Cardiac fibroblast (primary cell): ENCODE measurements at regions not wholly inside any gene's neighbourhood (a gene's known extent, or its start where the extent isn't known, plus 50 kb on each side); places are given as distances from the start of the nearest gene placed in this dataset.

ENCODE experiments used
- DNase-seq, 2 donors: peaks; one replicate each; pipeline versions ENCODE4 v3.0.0 to v3.0.0-alpha.2; 2010; ENCODE audit warnings: low read depth in 2 of 2
- H3K4me3 ChIP-seq, 2 donors: replicated peaks in 1 of 2; 1 replicate in 1 of 2; 2 replicates in 1 of 2; pipeline ENCODE4 v1.5.1; 2011; ENCODE audit warnings: low read depth in 2 of 2, low read length in 2 of 2, mild to moderate bottlenecking in 2 of 2, moderate library complexity in 1 of 2
- TF ChIP-seq, protein P1 (sequence below): IDR thresholded peaks from one replicate; pipeline ENCODE4 v1.5.1; 2011; ENCODE audit warnings: low read depth, mild to moderate bottlenecking, low read length, inconsistent platforms

DNA sequence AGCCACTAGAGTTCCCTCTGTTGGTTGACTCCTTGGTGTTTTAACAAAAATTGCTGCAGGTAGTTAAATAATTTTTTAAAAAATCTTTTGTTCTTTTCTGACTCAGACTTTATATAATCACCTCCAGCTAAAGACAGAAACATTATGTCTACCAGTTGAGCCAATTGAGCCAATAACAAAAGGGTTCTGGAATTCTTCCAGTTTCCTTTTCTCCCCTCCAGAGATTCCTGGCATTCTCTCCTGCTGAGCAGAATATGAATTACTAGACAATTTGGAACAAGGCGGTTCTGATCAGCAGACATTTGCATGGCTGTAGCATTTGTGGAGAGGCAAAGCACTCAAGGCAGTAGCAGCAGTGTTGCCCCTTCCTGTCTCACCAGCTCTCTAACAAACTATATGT lies 144.0 kb upstream of the SLC35B3 start:
- TF ChIP-seq, protein P1, sequence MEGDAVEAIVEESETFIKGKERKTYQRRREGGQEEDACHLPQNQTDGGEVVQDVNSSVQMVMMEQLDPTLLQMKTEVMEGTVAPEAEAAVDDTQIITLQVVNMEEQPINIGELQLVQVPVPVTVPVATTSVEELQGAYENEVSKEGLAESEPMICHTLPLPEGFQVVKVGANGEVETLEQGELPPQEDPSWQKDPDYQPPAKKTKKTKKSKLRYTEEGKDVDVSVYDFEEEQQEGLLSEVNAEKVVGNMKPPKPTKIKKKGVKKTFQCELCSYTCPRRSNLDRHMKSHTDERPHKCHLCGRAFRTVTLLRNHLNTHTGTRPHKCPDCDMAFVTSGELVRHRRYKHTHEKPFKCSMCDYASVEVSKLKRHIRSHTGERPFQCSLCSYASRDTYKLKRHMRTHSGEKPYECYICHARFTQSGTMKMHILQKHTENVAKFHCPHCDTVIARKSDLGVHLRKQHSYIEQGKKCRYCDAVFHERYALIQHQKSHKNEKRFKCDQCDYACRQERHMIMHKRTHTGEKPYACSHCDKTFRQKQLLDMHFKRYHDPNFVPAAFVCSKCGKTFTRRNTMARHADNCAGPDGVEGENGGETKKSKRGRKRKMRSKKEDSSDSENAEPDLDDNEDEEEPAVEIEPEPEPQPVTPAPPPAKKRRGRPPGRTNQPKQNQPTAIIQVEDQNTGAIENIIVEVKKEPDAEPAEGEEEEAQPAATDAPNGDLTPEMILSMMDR = no peak
- DNase-seq = no peak

DNA sequence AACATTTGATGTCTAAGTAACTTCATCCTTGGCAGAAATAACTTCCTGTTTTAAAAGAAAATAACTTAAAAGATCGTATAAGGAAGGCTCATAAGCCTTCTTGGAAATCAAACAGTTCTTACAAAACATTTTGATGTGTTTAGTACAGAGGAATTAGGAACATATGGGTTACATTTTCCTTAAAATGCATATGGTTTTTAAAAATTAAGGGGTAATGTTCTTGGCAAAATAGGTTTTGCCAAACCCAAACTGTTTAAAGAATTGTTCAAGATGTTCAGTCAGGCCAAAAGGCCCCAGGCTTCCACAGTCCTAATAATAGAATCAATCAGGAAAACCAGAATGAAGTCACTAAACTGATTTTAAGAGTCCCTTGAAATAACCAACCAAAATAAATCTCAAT lies 142.7 kb upstream of the SLC35B3 start:
- no peak overlapping the region for H3K4me3 ChIP-seq
- TF ChIP-seq, protein P1 = no peak
- DNase-seq = no peak

More for the DNA sequence above, 144.0 kb upstream of the SLC35B3 start:
- no peak overlapping the region for H3K4me3 ChIP-seq

DNA sequence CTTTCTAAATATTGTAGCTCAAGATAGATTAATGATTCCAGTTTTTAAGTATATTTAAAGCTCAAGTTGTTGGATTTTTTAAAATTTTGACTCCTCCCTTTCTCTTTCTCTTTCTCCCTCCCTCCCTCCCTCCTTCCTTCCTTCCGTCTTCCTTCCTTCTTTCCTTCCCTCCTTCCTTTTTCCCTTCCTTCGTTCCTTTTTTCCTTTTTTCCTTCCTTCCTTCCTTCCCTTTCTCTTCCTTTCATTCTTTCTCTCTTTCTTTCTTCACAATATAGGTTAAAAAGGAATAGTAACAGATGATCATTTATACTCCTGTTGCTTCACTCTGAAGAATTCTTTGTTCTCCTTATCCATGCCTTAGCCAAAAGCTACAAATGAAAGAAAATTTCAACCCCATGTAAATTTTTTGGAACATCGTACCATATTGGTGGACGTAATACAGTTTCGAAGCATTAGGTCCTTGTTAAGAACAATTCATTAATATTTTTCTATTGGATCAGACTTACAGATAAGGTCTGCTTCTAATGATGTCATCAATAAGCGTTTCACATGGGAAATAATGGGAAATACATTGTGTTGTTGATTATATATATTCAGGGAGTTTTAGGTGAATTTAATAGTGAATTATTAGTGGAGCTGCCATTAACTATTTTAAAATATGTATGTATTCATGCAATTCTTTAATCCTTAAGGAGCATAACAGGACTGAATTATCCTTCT lies 139.6 kb upstream of the SLC35B3 start:
- no peak overlapping the region for H3K4me3 ChIP-seq
- TF ChIP-seq, protein P1 = no peak
- no peak for DNase-seq

DNA sequence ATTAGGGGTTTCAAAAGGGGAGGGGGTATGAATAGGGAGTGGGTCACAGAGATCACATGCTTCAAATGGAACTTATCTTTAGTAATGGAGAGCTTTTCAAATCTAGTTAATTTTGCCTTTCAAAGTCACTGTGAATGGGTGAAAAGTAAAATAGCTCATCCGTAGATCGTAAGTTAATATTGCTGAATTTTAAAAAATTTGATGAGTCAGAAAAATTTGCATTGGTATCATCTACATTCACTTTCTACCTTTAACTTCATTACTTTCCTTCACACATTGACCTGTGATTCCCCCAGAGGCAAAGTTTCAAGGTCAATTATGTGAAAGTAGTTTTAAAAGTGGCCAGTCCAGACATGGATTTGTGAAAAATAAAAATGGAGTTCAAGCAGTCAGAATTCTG lies 139.0 kb upstream of the SLC35B3 start:
- TF ChIP-seq, protein P1 = no peak
- no peak for DNase-seq
- H3K4me3 ChIP-seq = no peak overlapping the region

DNA sequence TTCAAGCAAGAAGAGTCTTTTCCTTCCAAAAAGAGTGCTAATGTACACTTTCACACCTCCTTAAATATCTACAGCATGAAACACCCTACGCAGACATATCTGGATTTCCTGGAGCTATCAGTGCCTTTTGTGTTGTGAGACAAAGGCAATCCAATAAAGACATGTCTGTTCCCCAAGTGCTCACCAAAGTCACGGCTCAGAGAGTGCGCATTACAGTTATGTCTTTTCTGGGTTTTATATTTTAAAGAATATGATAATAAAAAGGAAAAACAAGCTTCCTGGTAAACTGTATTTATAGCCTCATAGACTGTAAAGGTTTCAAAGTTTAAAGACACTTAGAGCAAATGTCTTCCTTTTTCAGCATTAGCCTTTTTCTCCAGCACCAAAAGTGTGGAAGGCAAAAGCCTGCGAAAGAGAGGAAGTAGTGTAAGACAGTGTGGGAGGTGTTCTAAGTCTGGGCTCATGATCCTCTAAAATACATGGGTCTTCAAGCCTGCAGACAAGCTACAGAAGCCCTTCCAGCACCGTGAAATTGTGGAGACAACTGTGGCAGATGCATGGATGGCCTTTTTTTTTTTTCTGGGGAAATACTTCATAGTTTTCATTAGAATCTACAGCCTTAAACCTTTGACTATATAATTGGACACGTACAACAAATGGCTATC lies 135.0 kb upstream of the SLC35B3 start:
- TF ChIP-seq, protein P1 = no peak
- H3K4me3 ChIP-seq = no peak overlapping the region

DNA sequence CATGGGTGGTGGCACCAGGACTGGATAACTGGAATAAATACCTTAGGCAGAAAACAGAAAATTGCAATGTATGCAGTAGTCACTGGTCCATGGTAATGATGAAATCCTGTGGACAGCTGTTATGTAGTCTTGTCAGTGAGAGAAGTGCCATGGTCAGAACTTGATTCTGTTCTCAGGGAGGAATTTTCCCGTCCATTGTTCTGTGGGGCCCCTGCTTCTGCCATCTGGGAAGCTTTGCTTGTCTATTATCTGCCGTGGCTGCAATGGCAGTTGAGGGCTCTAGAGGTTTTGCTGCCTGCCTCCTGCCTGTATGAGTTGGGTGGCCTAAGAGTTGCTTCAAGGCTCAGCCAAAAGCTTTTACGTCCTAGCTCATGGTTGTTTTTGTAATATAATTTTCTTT lies 126.8 kb upstream of the SLC35B3 start:
- no peak overlapping the region for H3K4me3 ChIP-seq
- DNase-seq = no peak
- TF ChIP-seq, protein P1 = no peak

More for the DNA sequence above, 135.0 kb upstream of the SLC35B3 start:
- DNase-seq = no peak
